HUDEP-2 (cell line): ENCODE measurements at regions not wholly inside any gene's neighbourhood (a gene's known extent, or its start where the extent isn't known, plus 50 kb on each side); places are given as distances from the start of the nearest gene placed in this dataset.

Source experiments
- DNase-seq, 76 experiments: peaks; one replicate each; lab custom pipeline; 2025; ENCODE audit not compliant: unreplicated experiment in 76 of 76; lab: John Stamatoyannopoulos, UW

DNA sequence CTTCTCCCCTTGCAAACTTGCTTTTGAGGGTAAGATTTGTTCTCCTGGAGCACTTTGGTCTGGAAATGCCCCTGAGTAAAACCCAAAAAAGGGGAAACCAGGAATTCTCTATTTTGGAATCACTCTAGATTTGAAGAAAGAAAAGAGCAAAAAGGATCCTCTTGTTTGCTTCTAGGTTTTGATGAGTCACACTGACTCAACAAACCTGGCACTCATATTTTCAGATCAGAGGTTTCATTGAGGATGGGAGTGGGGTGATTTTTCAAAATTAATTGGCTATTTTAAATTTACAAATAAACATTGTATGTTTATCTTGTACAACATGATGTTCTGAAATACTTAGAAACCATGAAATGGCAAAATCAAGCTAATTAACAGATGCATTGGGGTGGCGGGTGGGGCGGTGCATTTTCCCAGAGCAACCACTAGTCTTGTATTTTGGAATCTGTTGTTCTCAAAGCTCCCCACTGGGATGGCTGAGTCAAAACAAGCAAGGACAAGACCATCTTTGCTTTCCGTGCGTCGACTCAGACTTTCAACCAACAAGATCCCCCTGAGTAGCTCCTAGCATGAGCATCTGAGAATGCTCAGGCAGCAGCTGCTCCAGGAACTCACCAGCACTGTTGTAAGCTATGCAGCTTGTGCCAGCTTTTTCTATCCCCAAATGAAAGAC lies 451.4 kb downstream of the WDR72 start:
- no peak for DNase-seq

DNA sequence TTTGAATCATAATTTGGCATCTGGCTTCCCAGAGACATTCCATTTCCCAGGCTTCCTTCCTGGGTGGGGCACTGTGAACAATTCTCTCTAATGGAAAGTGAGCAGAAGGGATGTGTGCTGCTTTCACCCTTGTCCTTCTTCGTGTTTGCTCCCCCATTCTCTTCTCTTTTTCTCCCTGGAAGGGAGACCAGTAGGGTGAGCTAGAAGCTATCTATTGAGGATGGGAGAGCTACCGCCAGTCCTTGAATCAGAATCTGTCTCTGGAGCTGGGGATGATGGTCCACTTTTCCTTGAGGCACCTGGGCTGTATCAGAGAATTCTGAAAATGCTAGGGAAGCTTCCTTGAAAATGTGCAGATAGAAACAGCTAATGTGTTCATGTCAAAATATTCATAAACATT lies 453.9 kb downstream of the WDR72 start:
- no peak for DNase-seq

- no peak for DNase-seq
These were observed 454.4 kb downstream of the WDR72 start for GRCh38 chr15:53305101-53305500.

DNA sequence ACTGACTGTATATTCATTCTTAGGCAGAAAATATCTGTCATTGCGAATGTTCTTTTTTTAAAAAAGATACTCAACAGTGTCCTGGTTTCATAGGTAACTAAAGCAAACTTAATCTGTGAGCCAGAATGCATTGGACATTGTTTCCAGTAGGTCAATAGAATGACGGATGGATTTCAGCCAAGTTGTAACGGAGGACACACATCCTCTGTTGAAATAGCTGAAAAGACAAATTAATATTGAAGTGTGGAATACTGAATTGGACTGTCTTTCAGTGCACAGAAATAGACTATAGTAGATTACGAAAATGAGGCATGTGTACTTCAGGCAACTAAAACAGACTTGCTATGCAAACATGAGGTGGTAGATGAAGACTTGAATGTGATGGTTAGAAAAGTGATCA lies 461.6 kb downstream of the WDR72 start:
- no peak for DNase-seq

- no peak for DNase-seq
These were observed 462.9 kb downstream of the WDR72 start for GRCh38 chr15:53296603-53297002.

DNA sequence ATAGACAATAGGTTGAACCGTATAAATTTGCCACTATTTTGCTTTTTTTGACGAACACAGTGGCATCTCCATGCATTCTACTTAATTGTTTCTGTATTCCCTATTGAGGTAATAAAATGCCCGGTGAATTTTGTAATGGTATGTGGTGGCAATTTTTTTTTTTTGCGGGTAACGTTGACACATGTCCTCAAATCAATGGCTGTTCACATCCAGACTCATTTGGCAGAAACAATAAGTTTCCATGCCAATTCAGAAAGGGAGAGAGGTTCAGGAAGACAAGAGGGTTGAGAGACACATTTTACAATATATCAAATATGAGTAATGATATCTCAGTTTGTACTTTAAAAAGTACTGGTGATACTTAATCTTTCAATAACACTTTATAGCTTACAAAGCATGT lies 463.9 kb downstream of the WDR72 start:
- DNase-seq: no peak

GRCh38 chr15:53288542-53288941 lies 470.9 kb downstream of the WDR72 start:
- DNase-seq: no peak

DNA sequence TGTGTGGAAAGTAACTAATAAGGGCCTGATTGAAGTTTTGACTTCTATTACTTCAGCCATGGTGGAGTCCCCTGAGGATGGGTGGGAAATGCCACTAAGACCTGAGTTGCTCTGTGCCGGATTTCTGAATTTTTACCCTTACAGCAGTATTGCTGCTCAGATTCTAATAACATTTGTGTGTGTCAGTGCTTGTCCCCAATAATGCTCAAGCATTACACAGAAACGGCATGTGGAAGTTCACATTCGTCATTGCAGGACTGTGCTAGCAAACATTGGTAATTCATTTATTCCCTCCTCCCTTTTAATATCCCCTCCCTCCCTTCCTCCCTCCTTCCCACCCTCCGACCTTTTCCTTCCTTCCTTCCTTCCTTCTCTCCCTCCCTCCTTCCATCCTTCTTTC lies 484.5 kb upstream of the ONECUT1 start:
- DNase-seq: no peak

- DNase-seq: no peak
These were observed 482.0 kb upstream of the ONECUT1 start for GRCh38 chr15:53272116-53272515.

DNA sequence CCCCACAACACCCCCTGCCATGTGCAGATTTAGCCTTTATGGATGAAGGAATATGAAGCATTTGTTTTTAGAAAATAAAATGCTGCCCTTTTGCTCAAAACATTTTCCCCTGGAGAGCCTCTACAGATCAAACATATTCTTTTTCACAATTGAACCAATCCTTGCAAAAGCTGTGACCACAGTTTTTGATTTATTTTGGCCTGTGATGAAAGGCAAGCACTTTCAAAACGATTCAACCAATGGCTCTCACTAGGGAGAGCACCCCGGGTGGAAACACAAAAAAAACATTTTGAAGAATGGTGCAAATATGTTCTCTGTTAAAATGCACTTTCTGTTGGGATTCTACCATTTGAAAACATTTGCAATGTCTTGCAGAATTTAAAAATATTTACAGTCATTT lies 476.0 kb upstream of the ONECUT1 start:
- no peak for DNase-seq

DNA sequence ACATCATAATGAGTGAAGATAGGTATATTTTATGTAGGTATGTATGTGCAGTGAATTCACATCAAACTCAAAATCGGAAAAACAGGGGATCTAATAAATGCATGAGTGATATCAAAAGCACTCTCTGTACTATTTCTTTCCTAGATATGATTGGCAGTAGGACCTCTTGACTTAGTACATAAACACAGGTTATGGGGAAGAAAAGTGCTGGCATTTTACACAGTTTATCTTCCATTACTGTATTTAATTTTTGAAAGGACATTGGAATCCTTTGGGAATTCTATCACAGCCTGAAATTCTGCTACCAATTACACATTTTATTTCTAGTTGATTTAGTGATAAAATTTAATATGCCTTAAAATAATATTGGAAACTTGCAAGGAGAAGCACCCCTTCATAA lies 470.5 kb upstream of the ONECUT1 start:
- no peak for DNase-seq

DNA sequence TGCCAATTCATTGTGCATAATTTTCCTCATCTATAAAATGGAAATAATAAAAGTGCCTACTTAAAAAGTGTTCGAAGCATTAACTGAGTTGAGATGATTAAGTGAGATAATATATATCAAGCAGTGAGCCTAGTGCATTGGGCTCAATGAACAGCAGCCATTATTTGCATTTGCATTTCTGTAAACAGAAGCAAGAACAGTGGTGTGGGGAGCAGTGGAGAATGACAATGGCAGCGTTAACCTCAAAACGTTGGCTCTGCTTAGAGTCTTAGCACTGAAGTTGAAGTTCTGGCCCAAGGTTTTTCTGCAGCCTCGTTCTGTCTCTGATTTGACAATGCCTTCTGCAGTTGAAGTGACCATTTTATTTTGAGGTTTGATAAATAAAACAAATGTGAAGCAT lies 466.3 kb upstream of the ONECUT1 start:
- DNase-seq: no peak

DNA sequence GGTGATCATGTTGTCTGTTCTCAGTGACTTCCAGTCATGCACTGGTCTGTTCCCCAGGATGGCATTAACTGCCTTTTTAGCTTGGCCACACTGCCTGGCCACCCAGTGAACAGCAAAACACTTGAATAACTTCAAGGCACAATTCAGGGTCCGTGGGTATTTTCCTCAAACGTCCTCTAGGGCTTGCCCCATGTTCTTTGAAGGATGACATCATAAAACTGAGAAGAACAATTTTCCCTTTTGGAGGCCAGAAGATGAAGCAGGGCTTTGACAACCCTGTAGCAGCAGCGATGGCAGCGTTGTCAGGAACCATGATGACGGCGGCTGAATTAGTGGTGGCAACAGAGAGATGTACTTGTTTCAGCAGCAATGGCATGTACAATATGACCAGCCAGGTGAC lies 465.9 kb upstream of the ONECUT1 start:
- DNase-seq: no peak

GRCh38 chr15:53251996-53252395 lies 461.9 kb upstream of the ONECUT1 start:
- no peak for DNase-seq

- no peak for DNase-seq
These were observed 461.4 kb upstream of the ONECUT1 start for GRCh38 chr15:53251523-53251922.

DNA sequence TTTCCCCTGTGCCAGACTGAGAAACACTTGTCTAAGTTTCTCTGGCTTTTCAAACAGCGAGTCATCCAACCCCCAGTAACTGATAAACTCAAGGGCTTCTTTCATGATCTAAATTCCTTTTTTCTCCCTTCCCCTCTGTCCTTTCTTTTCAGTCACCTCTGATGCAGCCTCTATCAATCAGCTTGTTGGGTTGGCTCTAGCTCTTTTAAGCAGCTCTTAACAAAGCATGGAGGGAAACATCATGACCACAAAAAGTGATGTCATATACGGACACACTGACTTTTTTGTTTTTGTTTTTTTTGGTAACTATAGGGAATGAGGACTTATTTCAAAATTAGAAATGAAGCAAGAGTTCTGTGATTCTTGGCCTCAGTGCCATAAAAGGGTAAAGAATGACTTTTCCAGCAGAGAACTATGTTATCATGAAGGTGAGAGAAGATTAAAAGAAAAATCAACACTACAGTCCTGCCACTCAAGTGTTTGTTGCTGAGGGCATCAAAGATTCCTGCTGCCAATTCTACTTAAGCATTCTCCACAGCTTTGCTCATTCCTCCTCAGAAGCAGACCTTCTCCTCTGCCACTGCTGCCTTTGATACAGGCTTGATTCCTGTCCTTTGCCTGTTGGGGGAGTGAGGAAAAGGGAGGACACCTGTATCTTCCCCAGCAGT lies 457.0 kb upstream of the ONECUT1 start:
- DNase-seq: no peak

DNA sequence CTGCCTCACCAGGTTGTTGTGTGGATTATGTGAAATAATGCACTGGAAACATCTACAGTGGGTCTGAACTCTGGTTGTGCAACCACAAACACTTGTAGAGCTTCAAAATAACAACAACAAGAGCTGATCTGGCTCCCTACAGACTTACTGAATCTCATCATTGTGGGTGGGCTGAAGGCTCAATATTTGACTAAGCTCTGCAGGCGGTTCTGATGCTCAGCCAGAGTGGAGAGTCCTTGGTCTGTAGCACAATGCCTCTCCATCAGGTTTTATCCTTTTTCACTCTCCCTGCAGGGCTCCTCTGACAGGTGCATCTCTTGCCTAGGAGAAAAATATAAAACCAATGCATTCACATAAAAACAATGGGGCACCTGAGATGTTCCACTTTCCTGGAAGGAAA lies 456.3 kb upstream of the ONECUT1 start:
- no peak for DNase-seq

DNA sequence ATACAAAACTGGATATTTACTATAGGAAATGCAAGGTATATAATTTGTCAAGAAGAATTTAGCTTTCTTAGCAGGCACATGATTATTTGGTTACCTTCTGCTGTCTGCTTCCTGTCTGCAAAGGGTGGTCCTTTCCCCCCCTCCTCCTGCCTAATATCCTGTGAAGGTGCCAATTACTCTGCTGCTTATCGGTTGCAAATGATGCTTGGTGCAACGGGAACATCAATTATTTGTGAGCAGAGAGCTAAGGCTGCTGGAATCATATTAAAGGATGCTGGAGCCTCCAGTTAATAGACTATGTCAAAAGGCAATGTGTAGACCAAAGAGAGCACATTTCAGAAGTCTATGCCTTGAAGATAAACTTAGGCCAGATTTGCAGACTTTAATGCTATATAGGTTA lies 443.7 kb upstream of the ONECUT1 start:
- DNase-seq: no peak

GRCh38 chr15:53230473-53230872 lies 440.3 kb upstream of the ONECUT1 start:
- no peak for DNase-seq

DNA sequence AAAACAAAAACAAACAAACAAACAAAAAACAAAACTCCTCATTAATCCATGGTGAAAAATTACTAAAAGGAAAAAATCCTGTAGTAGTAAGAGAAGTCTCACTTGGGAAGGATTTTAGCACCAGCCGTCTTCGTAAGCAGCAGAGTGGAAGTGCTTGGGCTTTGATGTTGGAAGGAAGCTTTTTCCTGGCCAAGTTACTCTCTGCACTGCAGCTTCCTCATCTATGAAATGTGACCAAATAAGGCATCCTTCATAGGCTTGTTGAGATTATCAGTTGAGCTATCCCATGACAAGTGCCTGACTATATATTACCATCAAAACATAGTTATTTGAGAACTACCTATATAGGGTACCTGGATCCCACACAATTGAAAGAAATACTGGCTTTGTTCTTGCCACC lies 436.4 kb upstream of the ONECUT1 start:
- DNase-seq: no peak

DNA sequence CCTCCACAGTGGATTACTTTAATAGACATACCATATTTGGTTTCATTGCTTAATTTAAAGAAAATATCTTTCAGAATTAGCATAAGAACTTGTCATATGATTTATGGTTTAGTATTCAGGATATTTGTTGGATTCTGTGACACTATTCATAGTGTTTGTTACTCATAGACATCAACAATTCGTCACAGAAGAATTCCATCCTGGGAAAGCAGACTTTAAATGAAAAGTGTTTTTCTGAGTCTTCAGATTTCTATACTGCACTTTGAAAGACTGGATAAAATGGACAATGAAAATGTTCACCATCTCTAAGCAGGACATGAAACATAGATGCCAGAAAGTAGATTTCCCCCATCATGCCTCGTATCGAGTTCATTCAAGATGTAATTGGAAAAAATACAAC lies 435.6 kb upstream of the ONECUT1 start:
- no peak for DNase-seq

DNA sequence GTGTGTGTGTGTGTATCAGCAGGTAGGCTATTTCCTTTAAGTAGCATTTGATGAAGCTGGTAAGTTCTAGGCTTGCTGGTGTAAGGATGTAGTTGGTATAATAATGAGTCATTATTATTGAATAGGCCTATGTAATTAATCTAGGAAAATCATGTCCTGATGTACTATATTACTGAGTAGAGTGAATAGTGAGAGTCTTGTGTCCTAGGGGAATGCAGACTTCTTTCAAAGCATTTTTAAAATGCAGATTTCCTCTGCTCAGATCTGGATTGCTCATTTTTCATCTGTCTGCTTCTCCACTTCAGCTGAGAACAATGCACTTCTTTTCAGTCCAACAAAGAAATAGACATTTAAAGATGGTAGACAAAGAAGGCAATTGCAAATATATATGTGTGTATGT lies 434.2 kb upstream of the ONECUT1 start:
- no peak for DNase-seq

GRCh38 chr15:53223815-53224214 lies 433.7 kb upstream of the ONECUT1 start:
- DNase-seq: no peak
